CD4-positive, alpha-beta T cell treated with Interleukin-17A for 4 hours (primary cell): ENCODE measurements at regions not wholly inside any gene's neighbourhood (a gene's known extent, or its start where the extent isn't known, plus 50 kb on each side); places are given as distances from the start of the nearest gene placed in this dataset.
A peak's percentile ranks its signal among the peaks of the same experiment; 100 is the strongest.

Source experiments
- DNase-seq: peaks from one replicate; pipeline ENCODE4 v3.0.0-alpha.2; 2020; ENCODE audit warnings: mixed read lengths

- no peak for DNase-seq
Measured at GRCh38 chr13:50422181-50423148, 407.2 kb downstream of the KCNRG start.

- DNase-seq: no peak
Measured at GRCh38 chr13:50424993-50425392, 409.7 kb downstream of the KCNRG start.

- DNase-seq: no peak
Measured at GRCh38 chr13:50425772-50426171, 410.5 kb downstream of the KCNRG start.

DNA sequence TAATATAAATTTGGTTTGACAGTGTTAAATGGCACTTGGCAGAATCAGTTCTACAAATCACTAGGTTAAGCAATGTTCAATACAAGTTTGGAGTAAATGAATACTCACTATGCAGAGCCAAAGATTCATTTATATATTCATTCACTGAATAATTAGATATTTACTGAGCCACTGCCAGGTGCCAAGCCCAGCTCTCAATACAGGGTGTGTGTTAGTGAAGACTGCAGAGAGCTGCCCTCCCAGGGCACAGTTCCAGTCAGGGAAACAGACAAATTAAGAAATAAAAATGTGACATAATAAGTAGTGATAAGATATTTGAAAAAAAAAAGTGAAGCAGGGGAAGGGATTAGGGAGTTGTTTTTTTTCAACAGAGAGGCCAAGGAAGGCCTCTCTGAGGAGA is 411.7 kb downstream of the KCNRG start:
- DNase-seq: no peak

GRCh38 chr13:50427511-50427910 is 412.3 kb downstream of the KCNRG start:
- peak; percentile 8 for DNase-seq

- DNase-seq: no peak
Measured at GRCh38 chr13:50428183-50428877, 413.1 kb downstream of the KCNRG start.

DNA sequence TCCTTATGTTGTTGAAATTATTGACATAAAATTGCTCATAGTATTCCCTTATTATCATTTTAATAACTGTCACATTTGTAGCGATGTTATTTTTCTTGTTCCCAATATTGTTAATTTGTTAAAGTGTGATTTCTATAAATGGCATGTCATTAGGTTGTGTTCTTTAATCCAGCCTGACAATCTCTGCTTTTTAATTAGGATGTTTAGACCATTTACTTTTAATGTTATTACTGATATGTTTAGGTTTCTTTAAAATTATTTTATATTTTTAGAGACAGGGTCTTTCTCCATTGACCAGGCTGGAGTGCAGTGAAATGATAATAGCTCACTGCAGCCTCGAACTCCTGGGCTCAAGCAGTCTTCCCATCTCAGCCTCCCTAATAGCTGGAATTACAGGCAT is 408.5 kb downstream of the DLEU7 start:
- DNase-seq: no peak

DNA sequence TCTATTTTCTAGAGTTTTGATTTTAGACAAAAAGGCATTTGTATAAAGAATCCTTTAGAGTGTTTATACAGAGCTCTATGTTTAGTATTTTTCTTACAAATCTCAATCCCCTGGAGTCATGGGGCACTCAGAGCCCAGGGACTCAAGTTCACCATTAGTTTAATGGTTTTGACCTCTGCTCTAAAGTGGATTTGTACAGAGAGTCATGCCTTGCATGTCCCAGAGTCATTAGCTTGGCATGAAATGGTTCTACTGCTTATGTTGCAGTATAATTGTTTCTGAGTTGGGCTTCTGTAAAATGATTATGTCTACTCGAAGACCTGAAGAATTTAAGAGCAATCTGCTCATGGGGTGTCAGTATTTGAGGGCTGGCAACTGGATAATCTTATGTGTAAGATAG is 406.2 kb downstream of the DLEU7 start:
- no peak for DNase-seq

DNA sequence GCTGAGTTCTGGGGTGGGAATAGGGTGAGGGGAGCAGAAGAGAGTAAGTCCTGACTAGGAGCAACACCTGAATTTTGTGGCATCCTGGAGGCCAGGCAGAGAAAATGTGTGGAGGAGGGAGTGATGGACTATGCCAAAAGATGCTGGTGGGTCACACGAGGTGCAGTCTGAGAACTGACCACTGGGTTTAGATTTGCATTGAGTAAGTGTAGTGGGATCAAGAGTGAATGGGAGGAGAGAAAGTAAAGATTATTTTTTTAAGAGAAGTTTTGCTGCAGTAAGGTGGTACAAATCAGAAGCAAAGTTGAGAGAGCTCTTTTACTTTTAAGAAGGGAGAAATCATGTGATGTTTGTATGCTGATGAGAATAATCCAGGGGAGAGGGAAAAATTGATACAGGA is 405.1 kb downstream of the DLEU7 start:
- no peak for DNase-seq

DNA sequence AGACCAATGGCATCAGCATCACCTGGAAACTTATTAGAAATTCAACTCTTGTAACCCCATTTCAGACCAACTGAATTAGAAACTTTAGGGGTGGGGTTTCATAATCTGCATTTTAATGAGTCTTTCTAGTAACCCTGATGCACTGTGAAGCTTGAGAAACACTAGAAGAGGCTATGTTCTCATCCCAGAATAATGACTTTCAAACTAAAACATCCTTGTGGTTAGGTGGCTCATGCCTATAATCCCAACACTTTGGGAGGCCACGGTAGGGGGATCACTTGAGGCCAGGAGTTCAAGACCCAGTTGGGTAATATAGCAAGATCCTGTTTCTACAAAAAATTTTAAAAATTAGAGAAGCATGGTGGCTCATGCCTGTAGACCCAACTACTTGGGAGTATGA is 402.4 kb downstream of the DLEU7 start:
- no peak for DNase-seq

GRCh38 chr13:50444726-50445125 is 398.8 kb downstream of the DLEU7 start:
- DNase-seq: no peak

- no peak for DNase-seq
Measured at GRCh38 chr13:50446611-50447010, 396.9 kb downstream of the DLEU7 start.

GRCh38 chr13:50448535-50448998 is 394.9 kb downstream of the DLEU7 start:
- DNase-seq: no peak

DNA sequence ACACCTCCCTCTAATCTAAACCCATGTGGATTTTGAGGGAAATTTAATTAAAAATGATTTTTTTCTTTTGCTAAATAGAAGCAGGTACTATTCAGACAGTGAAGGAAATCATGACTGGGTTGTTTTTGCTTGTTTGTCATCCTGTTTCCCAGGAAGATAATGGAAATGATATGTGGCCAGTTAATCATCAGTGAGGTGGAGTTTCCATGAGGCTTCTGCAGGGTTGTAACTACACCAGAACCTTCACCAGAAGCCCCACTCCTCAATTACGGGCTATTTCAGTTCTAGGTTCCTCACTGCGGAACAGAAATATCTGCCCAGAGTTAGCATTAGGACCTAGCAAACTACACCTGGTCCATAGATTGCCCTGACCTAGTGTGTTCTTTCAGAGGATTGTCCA is 394.0 kb downstream of the DLEU7 start:
- DNase-seq: no peak

DNA sequence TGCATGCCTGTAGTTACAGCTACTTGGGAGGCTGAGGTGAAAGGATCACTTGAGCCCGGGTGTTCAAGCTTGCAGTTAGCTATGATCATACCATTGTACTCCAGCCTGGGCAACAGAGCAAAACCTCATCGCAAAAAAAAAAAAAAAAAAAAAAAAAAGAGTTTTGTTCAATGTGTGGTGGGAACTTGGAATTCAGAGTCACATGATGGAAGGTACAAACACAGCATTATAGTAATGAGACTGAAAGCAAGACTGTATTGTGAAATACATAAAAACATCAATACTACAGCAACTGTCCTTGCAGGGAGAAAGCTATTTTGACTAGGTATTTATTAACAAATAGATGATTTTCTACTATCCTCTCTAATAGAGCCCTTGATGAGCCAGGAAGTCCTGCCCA is 393.2 kb downstream of the DLEU7 start:
- DNase-seq: no peak

GRCh38 chr13:50451609-50452008 is 391.9 kb downstream of the DLEU7 start:
- DNase-seq: no peak

DNA sequence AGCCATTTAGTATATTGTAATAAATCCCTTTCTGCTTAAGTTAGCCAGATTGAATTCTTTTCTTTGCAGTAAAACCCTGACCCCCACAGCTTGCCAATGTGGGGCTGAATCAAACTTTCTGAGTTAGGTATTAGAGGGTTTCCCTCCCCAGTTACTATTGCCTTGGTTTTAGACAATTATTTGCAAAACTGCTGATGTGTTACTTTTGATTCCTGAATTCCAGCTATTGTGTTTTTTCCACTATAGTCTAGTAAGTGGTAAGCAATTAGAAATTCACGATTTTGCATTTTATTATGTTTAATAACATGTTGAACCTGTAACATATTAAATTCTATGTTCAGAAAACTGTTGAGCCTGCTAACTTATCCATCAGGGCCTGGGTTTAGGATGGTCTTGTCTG is 391.5 kb downstream of the DLEU7 start:
- no peak for DNase-seq

GRCh38 chr13:50452756-50453155 is 390.7 kb downstream of the DLEU7 start:
- no peak for DNase-seq

GRCh38 chr13:50453188-50453587 is 390.3 kb downstream of the DLEU7 start:
- DNase-seq: no peak

GRCh38 chr13:50456111-50456510 is 387.4 kb downstream of the DLEU7 start:
- DNase-seq: no peak

GRCh38 chr13:50457415-50458393 is 385.8 kb downstream of the DLEU7 start:
- no peak for DNase-seq

DNA sequence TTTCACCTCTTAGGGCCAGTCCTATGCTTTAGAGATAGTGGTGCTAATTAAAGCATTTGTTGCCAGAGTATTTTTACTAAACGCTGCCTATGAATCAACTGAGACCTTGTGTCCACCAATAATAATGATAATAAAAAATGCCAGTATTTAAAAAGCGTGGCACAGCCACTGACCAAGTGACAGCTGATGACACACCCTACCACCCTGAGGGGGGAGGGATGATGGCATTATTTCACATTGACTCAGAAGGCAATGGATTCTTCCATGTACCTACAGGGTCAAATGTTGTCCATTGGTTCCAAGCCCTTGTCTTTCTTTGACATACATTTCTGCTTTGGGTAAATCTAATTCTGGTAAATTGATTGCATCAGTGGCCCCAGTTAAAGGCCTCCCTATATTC is 384.4 kb downstream of the DLEU7 start:
- no peak for DNase-seq

- no peak for DNase-seq
Measured at GRCh38 chr13:50459658-50460057, 383.8 kb downstream of the DLEU7 start.
